ENCODE measurements at regions not wholly inside any gene's neighbourhood (a gene's known extent, or its start where the extent isn't known, plus 50 kb on each side); places are given as distances from the start of the nearest gene placed in this dataset.

DNA sequence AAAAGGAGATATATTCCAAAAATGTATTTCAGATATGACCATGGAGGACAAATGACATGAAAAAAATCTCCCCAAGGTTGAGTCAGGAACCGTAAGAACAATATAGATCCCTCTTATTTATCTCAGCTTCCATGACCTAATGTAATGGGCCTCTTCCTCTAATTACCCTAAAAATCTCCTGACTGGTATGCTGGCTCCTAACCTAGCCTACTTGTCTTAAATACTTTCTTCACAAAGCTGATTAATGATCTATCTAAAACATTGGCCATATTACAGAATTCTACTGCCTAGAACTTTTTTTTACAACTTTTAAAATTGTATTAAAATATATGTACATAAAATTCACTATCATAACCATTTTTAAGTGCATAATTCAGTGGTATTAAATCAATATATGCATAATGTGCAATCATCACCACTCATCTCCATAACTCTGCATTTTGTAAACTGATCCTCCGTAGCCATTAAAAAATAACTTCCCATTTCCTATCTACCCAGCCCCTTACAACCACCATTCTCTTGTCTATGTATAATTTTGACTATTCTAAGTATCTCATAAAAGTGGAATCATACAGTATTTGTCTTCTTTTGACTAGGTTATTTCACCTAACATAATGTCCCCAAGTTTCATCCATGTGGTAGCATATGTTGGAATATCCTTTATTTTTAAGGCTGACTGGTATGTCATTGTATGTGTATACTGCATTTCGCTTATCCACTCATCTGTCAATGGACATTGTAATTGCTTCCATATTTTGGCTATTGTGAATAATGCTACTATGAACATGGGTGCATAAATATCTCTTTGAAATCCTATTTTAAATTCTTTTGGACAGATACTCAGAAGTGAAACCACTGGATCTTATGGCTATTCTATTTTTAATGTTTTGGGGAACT lies 464.6 kb downstream of the ADAMTS20 start:
- TF ChIP-seq, protein P1, sequence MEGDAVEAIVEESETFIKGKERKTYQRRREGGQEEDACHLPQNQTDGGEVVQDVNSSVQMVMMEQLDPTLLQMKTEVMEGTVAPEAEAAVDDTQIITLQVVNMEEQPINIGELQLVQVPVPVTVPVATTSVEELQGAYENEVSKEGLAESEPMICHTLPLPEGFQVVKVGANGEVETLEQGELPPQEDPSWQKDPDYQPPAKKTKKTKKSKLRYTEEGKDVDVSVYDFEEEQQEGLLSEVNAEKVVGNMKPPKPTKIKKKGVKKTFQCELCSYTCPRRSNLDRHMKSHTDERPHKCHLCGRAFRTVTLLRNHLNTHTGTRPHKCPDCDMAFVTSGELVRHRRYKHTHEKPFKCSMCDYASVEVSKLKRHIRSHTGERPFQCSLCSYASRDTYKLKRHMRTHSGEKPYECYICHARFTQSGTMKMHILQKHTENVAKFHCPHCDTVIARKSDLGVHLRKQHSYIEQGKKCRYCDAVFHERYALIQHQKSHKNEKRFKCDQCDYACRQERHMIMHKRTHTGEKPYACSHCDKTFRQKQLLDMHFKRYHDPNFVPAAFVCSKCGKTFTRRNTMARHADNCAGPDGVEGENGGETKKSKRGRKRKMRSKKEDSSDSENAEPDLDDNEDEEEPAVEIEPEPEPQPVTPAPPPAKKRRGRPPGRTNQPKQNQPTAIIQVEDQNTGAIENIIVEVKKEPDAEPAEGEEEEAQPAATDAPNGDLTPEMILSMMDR (IDR thresholded peaks at IDR 0.05; ENCODE audit: poor library complexity, severe bottlenecking): no peak
- TF ChIP-seq EP300 (conservative IDR thresholded peaks at IDR 0.05; ENCODE audit: poor library complexity, severe bottlenecking) (no peak), EZH2 (IDR thresholded peaks at IDR 0.05; ENCODE audit: borderline replicate concordance, insufficient read depth, low read length, poor library complexity, severe bottlenecking) (no peak)
